Left colon (tissue), 2 donors: ENCODE measurements at regions not wholly inside any gene's neighbourhood (a gene's known extent, or its start where the extent isn't known, plus 50 kb on each side); places are given as distances from the start of the nearest gene placed in this dataset.

ENCODE experiments used
- ATAC-seq: fragments of 200-7000 bp; cut with Tn5 transposase; one replicate; pipeline ENCODE4 v1.9.1; 2020; ENCODE audit warnings: mild to moderate bottlenecking, moderate library complexity
- DNase-seq, 2 donors: peaks; one replicate each; pipeline ENCODE4 v3.0.0-alpha.2; 2020
- intact Hi-C, 2 donors: fragments of 100-400 bp; cut with DNase I in 1 of 2; cut with micrococcal nuclease in 1 of 2; formaldehyde crosslinking; loops; one replicate each; pipeline versions ENCODE4 v1.11.2 to v1.14.0; 2022; cut with DNase I, micrococcal nuclease
- donor health status: DM: no; HTN: no; CAD: no.
- donor health status: DM: yes; HTN: yes; CAD: no.

DNA sequence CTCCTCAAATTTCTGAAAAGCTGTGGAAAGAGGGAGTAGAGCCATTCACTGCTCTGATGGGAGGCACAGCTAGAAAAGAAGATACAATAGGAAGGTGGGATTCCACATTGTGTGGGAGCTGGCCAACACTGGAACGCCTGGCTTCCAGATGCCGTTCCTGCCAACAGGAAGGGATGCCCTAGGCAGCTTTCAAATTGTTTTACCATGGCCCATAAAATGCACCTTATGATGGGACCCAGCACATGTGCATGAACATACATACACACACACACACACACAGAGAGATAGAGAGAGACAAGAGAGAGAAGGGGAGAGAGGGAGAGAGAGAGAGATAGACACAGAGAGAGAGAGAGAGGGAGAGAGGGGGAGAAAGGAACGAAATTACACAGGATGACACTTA lies 86.1 kb upstream of the BZW1 start:
- ATAC-seq = no peak
- DNase-seq = no peak
- intact Hi-C loops = no loop called here

GRCh38 chr2:200728630-200729029 lies 83.1 kb upstream of the BZW1 start:
- DNase-seq (no peak), ATAC-seq (no peak)
- intact Hi-C loops = no loop called here

- ATAC-seq (no peak), DNase-seq (no peak)
- intact Hi-C loops = no loop called here
Measured at GRCh38 chr2:200730302-200730701, 81.4 kb upstream of the BZW1 start.

DNA sequence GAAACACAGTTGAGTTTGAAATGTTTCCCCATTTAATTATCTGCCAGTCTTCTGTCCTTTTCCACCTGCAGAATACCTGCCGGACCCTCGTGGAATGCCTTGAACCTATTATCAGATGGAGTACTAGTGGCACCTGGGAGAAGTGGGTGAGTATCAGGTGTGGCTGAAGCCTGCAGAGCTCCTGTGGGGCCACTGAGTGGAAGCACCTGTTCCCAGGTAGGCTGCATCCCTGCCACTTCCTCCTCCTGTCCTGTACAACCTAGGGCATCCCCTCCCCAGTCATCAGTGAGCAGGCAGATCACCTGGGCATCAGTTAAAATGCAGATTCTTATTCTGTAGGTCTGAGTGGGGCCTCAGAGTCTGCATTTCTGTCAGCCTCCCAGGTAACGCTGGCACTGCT lies 80.8 kb upstream of the BZW1 start:
- intact Hi-C loops = no loop called here
- ATAC-seq = peak; percentile 59
- no peak for DNase-seq

DNA sequence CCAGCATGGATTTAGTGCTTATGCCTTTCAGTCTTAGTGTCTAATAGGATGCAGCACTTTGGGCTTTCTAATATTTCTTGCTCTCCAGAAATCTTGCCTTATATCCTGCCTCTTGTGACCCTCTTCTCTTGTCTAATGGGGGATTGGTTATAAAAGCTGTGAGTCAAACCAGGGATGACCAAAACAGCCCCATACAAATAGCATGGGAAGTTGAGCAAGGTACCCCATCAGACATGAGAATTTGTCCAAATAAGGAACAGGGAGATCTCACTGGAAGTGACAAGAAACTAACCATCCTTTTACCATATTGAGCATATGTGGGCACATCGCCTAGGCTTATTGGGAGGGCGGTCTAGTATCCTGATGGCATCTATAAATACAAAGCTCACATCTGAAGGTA lies 78.8 kb upstream of the BZW1 start:
- intact Hi-C loops = no loop called here
- ATAC-seq (no peak), DNase-seq (no peak)

DNA sequence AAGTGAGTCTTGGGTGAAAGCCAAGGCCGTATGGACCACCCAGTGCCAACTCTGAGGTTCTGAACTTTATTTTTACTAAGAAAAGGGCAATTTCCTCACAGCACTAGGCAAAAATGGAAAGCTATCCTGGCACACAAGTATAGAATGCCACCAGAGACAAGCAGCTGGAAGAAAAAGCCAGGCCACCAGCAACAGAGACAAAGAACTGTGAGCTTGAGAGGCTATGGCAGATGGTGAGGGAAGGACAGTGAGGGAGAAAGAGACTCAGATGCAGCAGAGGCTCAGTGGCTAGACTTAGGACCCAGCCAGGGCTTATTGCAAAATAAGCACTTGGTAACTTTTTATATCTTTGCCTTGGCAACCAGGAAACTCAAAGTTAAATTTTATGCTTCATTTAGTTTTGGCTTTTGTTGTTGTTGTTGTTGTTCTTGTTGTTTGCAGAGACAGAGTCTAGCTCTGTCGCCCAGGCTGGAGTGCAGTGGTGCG lies 78.0 kb upstream of the BZW1 start:
- DNase-seq (no peak), ATAC-seq (no peak)
- intact Hi-C loops = no loop called here

- intact Hi-C loops = no loop called here
- DNase-seq (no peak), ATAC-seq (no peak)
Measured at GRCh38 chr2:200735061-200735460, 76.6 kb upstream of the BZW1 start.

GRCh38 chr2:200736646-200737274 lies 75.0 kb upstream of the BZW1 start:
- intact Hi-C loops = no loop called here
- no peak for DNase-seq
- no peak for ATAC-seq

- no peak for ATAC-seq
- intact Hi-C loops = no loop called here
Measured at GRCh38 chr2:200737585-200737984, 74.1 kb upstream of the BZW1 start.

GRCh38 chr2:200738590-200738989 lies 73.1 kb upstream of the BZW1 start:
- intact Hi-C loops = no loop called here
- ATAC-seq = no peak
- DNase-seq = no peak

More at GRCh38 chr2:200737585-200737984, 74.1 kb upstream of the BZW1 start:
- DNase-seq = no peak

GRCh38 chr2:200740907-200741306 lies 70.8 kb upstream of the BZW1 start:
- ATAC-seq (no peak), DNase-seq (no peak)
- intact Hi-C loops = no loop called here

DNA sequence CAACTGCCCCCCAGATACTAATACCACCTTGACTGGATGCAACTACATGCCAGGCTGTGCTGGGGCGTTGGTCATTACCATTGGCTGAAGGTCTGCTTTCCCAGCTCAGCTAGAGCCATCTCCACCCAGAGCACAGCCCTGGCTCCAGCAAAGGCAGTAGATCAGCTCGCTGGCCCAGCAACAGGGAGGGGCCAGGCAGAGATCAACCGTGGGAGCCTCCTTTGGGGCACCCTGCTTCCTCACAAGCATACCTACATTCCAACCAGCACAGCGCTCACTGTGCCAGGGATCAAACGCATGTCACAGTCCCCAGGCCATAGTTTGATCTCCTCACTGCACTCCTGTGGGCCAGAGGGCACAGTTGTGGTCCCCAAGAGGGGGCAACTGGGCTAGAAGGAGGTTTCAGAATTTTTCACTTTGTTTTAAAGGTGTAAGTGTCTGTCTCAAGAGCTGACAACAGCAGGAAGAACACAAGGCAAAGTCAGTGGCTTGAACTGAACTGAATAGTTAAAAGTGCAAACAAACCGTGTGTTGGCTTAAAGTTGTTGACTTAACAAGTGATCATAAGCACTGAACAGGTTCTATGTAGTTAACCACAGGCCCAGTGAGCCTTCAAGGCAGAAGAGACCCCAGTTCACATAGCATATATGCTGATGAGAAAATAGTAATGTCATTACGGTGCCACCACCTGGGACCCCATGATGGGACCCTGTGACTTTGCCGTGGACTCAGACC lies 70.1 kb upstream of the BZW1 start:
- ATAC-seq (peak; percentile 88), DNase-seq (peak; percentile 66 to 69)
- intact Hi-C loops = no loop called here

- ATAC-seq (peak; percentile 21), DNase-seq (peak in 1 of 2 donors; percentile 21)
- intact Hi-C loops = no loop called here
Measured at GRCh38 chr2:200742426-200742825, 69.3 kb upstream of the BZW1 start.

GRCh38 chr2:200743042-200743676 lies 68.6 kb upstream of the BZW1 start:
- intact Hi-C loops = no loop called here
- no peak for DNase-seq
- ATAC-seq = no peak

DNA sequence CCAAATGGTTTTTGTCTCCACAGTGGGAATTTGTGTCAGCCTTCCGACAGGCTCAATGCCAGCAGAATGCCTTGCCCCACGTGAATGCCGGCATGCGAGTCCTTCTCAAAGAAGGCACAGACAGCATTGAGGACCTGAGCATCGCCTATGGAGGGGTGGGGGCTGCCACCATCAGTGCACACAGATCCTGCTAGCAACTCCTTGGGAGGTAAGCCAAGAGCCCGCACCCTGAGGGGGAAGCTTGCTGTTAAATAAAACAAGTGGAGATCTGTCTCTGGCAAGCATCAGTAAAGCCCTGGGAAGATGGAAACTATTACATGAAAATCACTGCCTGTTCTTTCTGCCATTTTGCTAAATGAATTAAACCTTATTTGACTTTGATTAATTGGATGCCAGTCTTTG lies 67.5 kb upstream of the BZW1 start:
- DNase-seq (no peak), ATAC-seq (no peak)

GRCh38 chr2:200746301-200746700 lies 65.4 kb upstream of the BZW1 start:
- ATAC-seq (no peak), DNase-seq (no peak)
- intact Hi-C loops = no loop called here

More for the DNA sequence above, 67.5 kb upstream of the BZW1 start:
- intact Hi-C loops = no loop called here

DNA sequence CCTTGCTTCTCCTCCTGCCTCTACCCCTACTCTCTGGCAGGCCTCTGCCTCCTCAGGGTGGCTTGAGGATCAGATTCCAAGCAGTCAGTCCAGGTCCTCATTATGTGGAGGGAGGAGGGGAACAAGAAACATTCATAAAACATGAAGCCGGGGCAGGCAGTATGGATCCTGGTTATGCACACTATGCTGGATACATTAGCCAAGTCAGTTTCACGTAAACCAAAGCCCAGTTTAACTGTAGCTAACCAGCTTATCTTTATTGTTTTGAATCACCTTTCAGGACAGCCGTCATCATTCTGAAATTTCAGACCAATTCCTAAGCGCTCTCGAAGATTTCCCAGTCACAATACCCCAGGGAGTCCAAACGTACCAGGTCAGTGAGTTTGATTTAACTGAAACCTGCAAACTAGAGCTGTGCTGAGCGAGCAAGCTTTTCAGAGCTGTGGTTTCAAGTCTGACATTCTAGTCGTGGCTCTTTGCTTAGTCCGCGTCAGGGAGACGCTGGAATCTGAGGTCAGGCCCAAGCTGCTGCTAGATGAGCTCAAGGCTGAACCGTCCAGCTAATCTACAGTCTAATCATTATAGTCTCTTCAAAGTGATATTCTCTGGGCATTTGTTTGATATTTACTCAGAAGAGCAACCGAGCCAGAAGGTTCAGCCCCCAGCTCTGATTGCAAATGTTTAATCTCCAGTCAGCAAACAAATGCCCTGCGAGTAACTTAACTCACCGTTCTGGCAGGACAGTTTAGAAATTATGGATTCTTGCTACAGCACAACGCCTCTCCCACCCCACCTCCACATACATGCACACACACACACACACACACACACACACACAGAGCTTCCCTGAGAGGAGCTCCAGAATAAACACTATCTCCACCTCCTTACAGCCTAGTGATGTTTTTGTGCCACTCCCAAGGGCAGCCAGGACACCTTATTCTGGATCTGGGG lies 63.8 kb upstream of the BZW1 start:
- DNase-seq (peak in 1 of 2 donors; percentile 38), ATAC-seq (peak; percentile 57)
- intact Hi-C loops = no loop called here

GRCh38 chr2:200748779-200749178 lies 62.9 kb upstream of the BZW1 start:
- intact Hi-C loops = no loop called here
- no peak for DNase-seq
- no peak for ATAC-seq
